GM19328 (cell line): ENCODE measurements at regions not wholly inside any gene's neighbourhood (a gene's known extent, or its start where the extent isn't known, plus 50 kb on each side); places are given as distances from the start of the nearest gene placed in this dataset.
"Not testable (repeated sequence)": the region's sequence is repeated elsewhere in the genome, so short reads cannot be mapped to it uniquely, and the experiment has no call there.

Source experiments
- ATAC-seq: cut with Tn5 transposase; IDR thresholded peaks from one replicate; pipeline ENCODE4 v1.9.1; 2021; ENCODE audit warnings: mild to moderate bottlenecking, moderate library complexity; ENCODE audit not compliant: unreplicated experiment

- ATAC-seq: no peak
These were observed 259.2 kb upstream of the NFIA start for GRCh38 chr1:60823151-60823550.

- no peak for ATAC-seq
These were observed 260.1 kb upstream of the NFIA start for GRCh38 chr1:60822252-60822651.

GRCh38 chr1:60821156-60821555, 261.2 kb upstream of the NFIA start:
- no peak for ATAC-seq

- no peak for ATAC-seq
These were observed 263.2 kb upstream of the NFIA start for GRCh38 chr1:60818969-60819701.

GRCh38 chr1:60813071-60813470, 269.3 kb upstream of the NFIA start:
- ATAC-seq: no peak

GRCh38 chr1:60809204-60809980, 273.0 kb upstream of the NFIA start:
- no peak for ATAC-seq

- ATAC-seq: no peak
These were observed 273.7 kb upstream of the NFIA start for GRCh38 chr1:60808676-60809075.

- no peak for ATAC-seq
These were observed 279.5 kb upstream of the NFIA start for GRCh38 chr1:60802884-60803283.

- no peak for ATAC-seq
These were observed 285.0 kb upstream of the NFIA start for GRCh38 chr1:60797351-60797750.

GRCh38 chr1:60791226-60791625, 291.1 kb upstream of the NFIA start:
- no peak for ATAC-seq

- ATAC-seq: not testable (repeated sequence)
These were observed 309.3 kb upstream of the NFIA start for GRCh38 chr1:60773099-60773498.

GRCh38 chr1:60769082-60769481, 313.3 kb upstream of the NFIA start:
- ATAC-seq: no peak

GRCh38 chr1:60765204-60765603, 317.2 kb upstream of the NFIA start:
- no peak for ATAC-seq

GRCh38 chr1:60764489-60764888, 317.9 kb upstream of the NFIA start:
- no peak for ATAC-seq

GRCh38 chr1:60763741-60764140, 318.6 kb upstream of the NFIA start:
- no peak for ATAC-seq

- no peak for ATAC-seq
These were observed 319.4 kb upstream of the NFIA start for GRCh38 chr1:60762911-60763310.

- no peak for ATAC-seq
These were observed 320.2 kb upstream of the NFIA start for GRCh38 chr1:60762176-60762575.

- no peak for ATAC-seq
These were observed 323.1 kb upstream of the NFIA start for GRCh38 chr1:60759291-60759690.

- no peak for ATAC-seq
These were observed 324.9 kb upstream of the NFIA start for GRCh38 chr1:60757485-60757884.

GRCh38 chr1:60753036-60753900, 329.1 kb upstream of the NFIA start:
- ATAC-seq: no peak

- no peak for ATAC-seq
These were observed 331.1 kb upstream of the NFIA start for GRCh38 chr1:60751306-60751705.
